GM23248 (cell line): ENCODE measurements at regions not wholly inside any gene's neighbourhood (a gene's known extent, or its start where the extent isn't known, plus 50 kb on each side); places are given as distances from the start of the nearest gene placed in this dataset.

Source experiments
- EZH2 ChIP-seq: fragments of 200-600 bp; sonication (generic); IDR thresholded peaks from 2 replicates; pipeline ENCODE4 v1.6.1; 2018; ENCODE audit warnings: antibody characterized with exemption, mild to moderate bottlenecking; ENCODE audit not compliant: insufficient read depth, poor library complexity, severe bottlenecking
- EZH2phosphoT487 ChIP-seq: fragments of 200-600 bp; sonication (generic); IDR thresholded peaks from 2 replicates; pipeline ENCODE4 v1.6.1; 2018; ENCODE audit warnings: antibody characterized with exemption, moderate library complexity, mild to moderate bottlenecking, low read depth; ENCODE audit not compliant: insufficient read depth

DNA sequence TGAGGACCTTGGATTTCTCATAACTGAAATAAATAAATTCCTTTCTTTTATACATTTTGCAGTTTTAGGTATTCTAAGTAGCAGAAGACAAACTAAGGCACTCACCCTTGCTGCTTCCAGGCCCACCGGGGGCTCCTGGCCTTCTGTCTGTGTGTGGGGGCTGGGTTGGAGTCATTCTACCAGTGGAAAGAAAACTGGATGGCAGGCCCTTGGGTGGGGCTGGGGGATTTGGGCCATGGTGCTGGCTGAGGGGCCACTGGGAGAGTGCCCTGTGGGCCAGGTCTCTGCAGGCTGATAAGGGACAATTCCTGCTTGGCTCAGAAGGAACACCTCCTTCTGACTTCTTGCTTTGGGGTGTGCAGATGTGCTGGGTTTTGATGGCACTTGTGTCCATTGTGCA is 54.0 kb upstream of the CSF3R start:
- TF ChIP-seq EZH2 (no peak), EZH2phosphoT487 (no peak)
